DOHH2 (cell line): ENCODE measurements at regions not wholly inside any gene's neighbourhood (a gene's known extent, or its start where the extent isn't known, plus 50 kb on each side); places are given as distances from the start of the nearest gene placed in this dataset.

Source experiments
- CTCF ChIP-seq: fragments of 200-600 bp; sonication (generic); IDR thresholded peaks from one replicate; pipeline ENCODE4 v1.5.1; 2014; ENCODE audit warnings: antibody characterized with exemption, mild to moderate bottlenecking, low read depth, low read length; ENCODE audit not compliant: poor library complexity, severe bottlenecking
- EZH2phosphoT487 ChIP-seq: fragments of 200-600 bp; sonication (generic); IDR thresholded peaks from 2 replicates; pipeline ENCODE4 v1.6.1; 2017; ENCODE audit warnings: borderline replicate concordance, mild to moderate bottlenecking, antibody characterized with exemption, low read length, moderate library complexity, mixed read lengths

GRCh38 chr10:31209478-31209877 is 109.5 kb upstream of the ZEB1 start:
- TF ChIP-seq CTCF (no peak), EZH2phosphoT487 (no peak)
